MM.1S (cell line): ENCODE measurements at regions not wholly inside any gene's neighbourhood (a gene's known extent, or its start where the extent isn't known, plus 50 kb on each side); places are given as distances from the start of the nearest gene placed in this dataset.

ENCODE experiments used
- CTCF ChIP-seq: fragments of 300-600 bp; sonication (generic); IDR thresholded peaks from 2 replicates; pipeline ENCODE4 v1.5.1; 2016; ENCODE audit warnings: antibody characterized with exemption, low read length, mixed read lengths
- EZH2 ChIP-seq: fragments of 300-600 bp; sonication (generic); optimal IDR thresholded peaks from 2 replicates; pipeline ENCODE3; 2017; ENCODE audit warnings: low read depth, mild to moderate bottlenecking, antibody characterized with exemption, low read length, mixed read lengths

- TF ChIP-seq CTCF (no peak), EZH2 (no peak)
Observed at GRCh38 chr1:47681735-47682134, 243.9 kb downstream of the FOXD2 start.
